ENCODE measurements at regions not wholly inside any gene's neighbourhood (a gene's known extent, or its start where the extent isn't known, plus 50 kb on each side); places are given as distances from the start of the nearest gene placed in this dataset.

GRCh38 chr20:24732599-24732998, 216.5 kb upstream of the CST7 start:
- TF ChIP-seq CTCF (IDR thresholded peaks at IDR 0.05 in 4 of 5, conservative IDR thresholded peaks at IDR 0.05 in 1 of 5) = no peak
- no peak for TF ChIP-seq POLR2A (IDR thresholded peaks at IDR 0.05)
